PC-9 (cell line): ENCODE measurements at regions not wholly inside any gene's neighbourhood (a gene's known extent, or its start where the extent isn't known, plus 50 kb on each side); places are given as distances from the start of the nearest gene placed in this dataset.

Source experiments
- BruUV-seq: library from RNA; stranded (reverse); fragments of 400-500 nt; replicated peaks from 2 replicates; lab custom pipeline; 2021; lab: Mats Ljungman, UMichigan
- CTCF ChIA-PET: fragments of 300-600 bp; sonication (Branson Sonifier 250); formaldehyde crosslinking; loops from one replicate; lab custom pipeline; 2022; ENCODE audit warnings: antibody characterized with exemption; lab: Charles Lee
- POLR2A ChIA-PET: fragments of 300-600 bp; sonication (Branson Sonifier 250); formaldehyde crosslinking; loops from one replicate; lab custom pipeline; 2022; ENCODE audit warnings: antibody characterized with exemption; ENCODE audit not compliant: unreplicated experiment; lab: Charles Lee
- DNase-seq, 2 experiments: peaks; one replicate each; pipeline versions ENCODE4 v3.0.0 to v3.0.0-alpha.2; 2015 to 2022; ENCODE audit warnings: mixed read lengths in 1 of 2
- H2AFZ ChIP-seq: fragments of 200-600 bp; sonication (generic); 2 replicates; pipeline ENCODE4 v1.8.1; 2017; ENCODE audit warnings: antibody characterized with exemption
- H3F3A ChIP-seq: fragments of 200-600 bp; sonication (generic); 2 replicates; pipeline ENCODE4 v1.8.1; 2017; ENCODE audit warnings: antibody characterized with exemption, mild to moderate bottlenecking, low read depth; ENCODE audit not compliant: insufficient read depth
- H3K27ac ChIP-seq: fragments of 200-600 bp; sonication (generic); 2 replicates; pipeline ENCODE4 v1.6.1; 2016; ENCODE audit warnings: mixed run types
- H3K27me3 ChIP-seq: fragments of 200-600 bp; sonication (generic); 2 replicates; pipeline ENCODE4 v1.6.1; 2016; ENCODE audit warnings: low read depth, mixed run types; ENCODE audit not compliant: insufficient read depth
- H3K36me3 ChIP-seq: fragments of 200-600 bp; sonication (generic); 2 replicates; pipeline ENCODE4 v1.6.1; 2016; ENCODE audit warnings: low read depth, mixed run types
- H3K4me1 ChIP-seq: fragments of 200-600 bp; sonication (generic); replicated peaks from 2 replicates; pipeline ENCODE4 v1.6.1; 2016; ENCODE audit warnings: mixed run types; ENCODE audit not compliant: insufficient read depth
- H3K4me2 ChIP-seq: fragments of 200-600 bp; sonication (generic); 2 replicates; pipeline ENCODE4 v1.6.1; 2017; ENCODE audit warnings: mixed run types
- H3K4me3 ChIP-seq: fragments of 200-600 bp; sonication (generic); 2 replicates; pipeline ENCODE4 v1.6.1; 2016; ENCODE audit warnings: mixed run types
- H3K79me2 ChIP-seq: fragments of 200-600 bp; sonication (generic); 2 replicates; pipeline ENCODE4 v1.6.1; 2017; ENCODE audit warnings: low read depth, mixed run types
- H3K9me2 ChIP-seq: fragments of 200-600 bp; sonication (generic); 2 replicates; pipeline ENCODE4 v1.8.1; 2017; ENCODE audit warnings: mild to moderate bottlenecking; ENCODE audit not compliant: insufficient read depth
- H3K9me3 ChIP-seq: fragments of 200-600 bp; sonication (generic); 2 replicates; pipeline ENCODE4 v1.8.1; 2016; ENCODE audit warnings: low read depth; ENCODE audit not compliant: insufficient read depth
- H4K20me1 ChIP-seq: fragments of 200-600 bp; sonication (generic); 2 replicates; pipeline ENCODE4 v1.8.1; 2017; ENCODE audit not compliant: insufficient read depth
- CTCF ChIP-seq: fragments of 200-600 bp; sonication (generic); conservative IDR thresholded peaks from 2 replicates; pipeline ENCODE4 v1.6.1; 2017; ENCODE audit warnings: mixed run types, antibody characterized with exemption, mild to moderate bottlenecking, moderate library complexity
- EZH2 ChIP-seq: fragments of 200-600 bp; sonication (generic); IDR thresholded peaks from 2 replicates; pipeline ENCODE4 v1.8.0; 2017; ENCODE audit warnings: antibody characterized with exemption, low read depth
- intact Hi-C: fragments of 100-400 bp; cut with micrococcal nuclease; formaldehyde crosslinking; loops from one replicate; pipeline ENCODE4 v1.10.0; 2022; ENCODE audit not compliant: unreplicated experiment

- Histone ChIP-seq H3F3A (peaks cover 9% of the 10 kb centered on the region), H3K79me2 (no peaks in the 10 kb centered on the region), H3K9me3 (no peaks in the 10 kb centered on the region), H3K9me2 (no peaks in the 10 kb centered on the region), H3K27ac (peak overlapping the region; percentile 78), H3K4me3 (no peak overlapping the region), H3K36me3 (no peaks in the 10 kb centered on the region), H3K4me2 (peak overlapping the region; percentile 55), H3K4me1 (peaks cover 32% of the 10 kb centered on the region), H3K27me3 (no peaks in the 10 kb centered on the region), H4K20me1 (no peaks in the 10 kb centered on the region), H2AFZ (peak overlapping the region; percentile 26; the same call in 1 of the 2 replicates)
- no TSS peak for BruUV-seq
- TF ChIP-seq EZH2 (no peak), CTCF (no peak)
- intact Hi-C loops, result loop anchor here (1.0 to 5.0 kb wide), 2 partner anchors 100 to 189 kb away; no protein-coding TSS in a partner anchor
- CTCF ChIA-PET, result no interaction called here
- peak in 1 of 2 experiments; percentile 26 for DNase-seq
- POLR2A ChIA-PET, result interaction anchor here (0.7 to 1.0 kb wide), 2 partner anchors 119 to 150 kb away, joined by 3 to 4 read pairs; no protein-coding TSS in a partner anchor
Observed at GRCh38 chr4:185966549-185966948, 102.4 kb upstream of the TLR3 start.

DNA sequence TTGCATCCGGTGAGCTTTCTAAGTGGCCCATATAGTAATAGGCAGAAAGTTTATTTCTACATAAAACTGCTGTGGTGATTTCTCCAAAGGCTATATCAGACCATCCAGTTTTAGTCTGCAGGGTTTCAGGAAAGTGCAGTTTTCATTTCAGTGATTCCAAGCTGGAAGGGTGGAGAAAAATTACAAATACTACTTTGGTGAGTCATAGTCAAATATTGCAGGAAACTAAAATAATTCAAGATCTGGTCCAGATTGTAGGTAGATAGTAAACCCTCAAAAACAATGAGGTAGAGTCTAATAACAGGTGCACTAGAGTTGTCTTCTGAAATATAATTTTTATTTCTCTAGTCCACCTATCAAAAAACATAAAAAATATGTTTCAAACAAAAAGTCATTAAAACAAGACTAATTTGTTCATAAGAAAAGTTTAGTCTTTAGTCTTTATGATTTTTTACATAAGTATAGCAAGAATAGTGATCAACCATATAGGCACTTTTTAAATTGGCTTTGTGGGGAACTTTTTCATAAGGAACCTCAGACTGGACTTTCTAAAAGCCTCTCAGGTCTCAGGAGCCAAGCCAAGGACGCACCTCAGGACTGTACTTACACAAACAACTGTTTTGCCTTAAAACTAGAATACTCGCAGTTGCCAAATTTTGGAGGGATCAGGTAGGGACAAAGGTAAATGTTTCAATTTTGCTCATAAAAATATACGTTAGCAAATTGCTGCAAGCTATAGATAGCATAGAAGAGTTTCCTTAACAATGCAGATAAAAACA is 101.8 kb upstream of the TLR3 start:
- Histone ChIP-seq H3K27ac (peak overlapping the region; percentile 78), H4K20me1 (no peaks in the 10 kb centered on the region), H3K36me3 (no peaks in the 10 kb centered on the region), H3K79me2 (no peaks in the 10 kb centered on the region), H3K4me1 (peaks cover 37% of the 10 kb centered on the region), H3K27me3 (no peaks in the 10 kb centered on the region), H2AFZ (no peak overlapping the region), H3K4me3 (no peak overlapping the region), H3K9me2 (no peaks in the 10 kb centered on the region), H3K9me3 (no peaks in the 10 kb centered on the region), H3K4me2 (peak overlapping the region; percentile 55), H3F3A (peaks cover 9% of the 10 kb centered on the region)
- peak in 1 of 2 experiments; percentile 54 for DNase-seq
- intact Hi-C loops, result loop anchor here (1.0 to 5.0 kb wide), 3 partner anchors 70 to 190 kb away; no protein-coding TSS in a partner anchor
- no TSS peak for BruUV-seq
- POLR2A ChIA-PET, result interaction anchor here (0.7 to 1.0 kb wide), 2 partner anchors 120 to 150 kb away, joined by 3 to 4 read pairs; no protein-coding TSS in a partner anchor
- TF ChIP-seq CTCF (no peak), EZH2 (no peak)
- CTCF ChIA-PET, result no interaction called here

DNA sequence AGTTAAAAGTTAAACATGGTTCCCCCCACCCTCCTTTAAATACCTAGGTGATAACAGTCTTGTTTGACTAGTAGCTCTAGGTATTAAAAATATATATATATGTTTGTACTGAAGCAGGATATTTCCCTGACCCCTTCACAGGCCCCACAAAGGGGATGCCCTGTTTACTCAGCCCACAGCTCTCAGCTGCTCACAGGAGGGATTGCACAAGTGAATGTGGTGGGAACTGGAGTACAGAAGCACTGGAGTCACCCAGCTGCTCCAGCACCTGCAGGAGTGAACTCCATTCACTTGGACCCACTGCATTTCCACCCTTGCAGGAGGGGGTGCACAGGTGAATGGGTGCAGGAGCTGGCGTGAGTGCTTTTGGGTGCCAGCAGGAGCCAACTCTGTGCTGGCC is 99.3 kb upstream of the TLR3 start:
- H3K27me3 ChIP-seq, result no peaks in the 10 kb centered on the region
- H3K4me3 ChIP-seq, result no peak overlapping the region
- intact Hi-C loops, result loop anchor here (5.0 kb wide), 1 partner anchor 192 kb away; no protein-coding TSS in a partner anchor
- H3K27ac ChIP-seq, result no peak overlapping the region
- no peaks in the 10 kb centered on the region for H3K79me2 ChIP-seq
- TF ChIP-seq EZH2 (no peak), CTCF (no peak)
- H4K20me1 ChIP-seq, result no peaks in the 10 kb centered on the region
- H2AFZ ChIP-seq, result no peak overlapping the region
- no peak overlapping the region for H3K4me2 ChIP-seq
- peaks cover 37% of the 10 kb centered on the region for H3K4me1 ChIP-seq
- peaks cover 9% of the 10 kb centered on the region for H3F3A ChIP-seq
- DNase-seq, result no peak
- POLR2A ChIA-PET, result interaction anchor here (0.5 kb wide), 1 partner anchor 25 kb away, joined by 4 read pairs; no protein-coding TSS in a partner anchor
- CTCF ChIA-PET, result interaction anchor here (0.6 kb wide), 1 partner anchor 1217 kb away, joined by 3 read pairs; no protein-coding TSS in a partner anchor
- no peaks in the 10 kb centered on the region for H3K9me3 ChIP-seq
- BruUV-seq, result no TSS peak
- no peaks in the 10 kb centered on the region for H3K36me3 ChIP-seq
- H3K9me2 ChIP-seq, result no peaks in the 10 kb centered on the region
